H1 (cell line): ENCODE measurements at regions not wholly inside any gene's neighbourhood (a gene's known extent, or its start where the extent isn't known, plus 50 kb on each side); places are given as distances from the start of the nearest gene placed in this dataset.

ENCODE experiments used
- ATF2 ChIP-seq: IDR thresholded peaks from 2 replicates; pipeline ENCODE4 v1.6.1; 2012; ENCODE audit warnings: low read length, inconsistent platforms
- CHD2 ChIP-seq: IDR thresholded peaks from 2 replicates; pipeline ENCODE4 v1.6.1; 2012; ENCODE audit warnings: low read length, improper control_type of control experiment
- POLR2A ChIP-seq, 2 experiments: IDR thresholded peaks; 1 replicate in 1 of 2; 2 replicates in 1 of 2; pipeline ENCODE4 v1.6.1; 2011; ENCODE audit warnings: low read depth in 2 of 2, low read length in 2 of 2, mild to moderate bottlenecking in 2 of 2; ENCODE audit errors: control extremely low read depth in 1 of 2
- POLR2AphosphoS5 ChIP-seq: IDR thresholded peaks from 2 replicates; pipeline ENCODE4 v1.6.1; 2011; ENCODE audit warnings: low read depth, low read length
- SIRT6 ChIP-seq: IDR thresholded peaks from one replicate; pipeline ENCODE4 v1.7.1; 2012; ENCODE audit warnings: low read length, inconsistent platforms
- SUZ12 ChIP-seq: fragments of 200-600 bp; sonication (generic); IDR thresholded peaks from 2 replicates; pipeline ENCODE4 v1.6.1; 2012; ENCODE audit warnings: mild to moderate bottlenecking, inconsistent platforms, low read length, moderate library complexity, mixed read lengths
- TAF7 ChIP-seq: optimal IDR thresholded peaks from 2 replicates; pipeline ENCODE3; 2011; ENCODE audit warnings: low read depth, mild to moderate bottlenecking, inconsistent platforms, low read length, moderate library complexity, borderline replicate concordance
- TF ChIP-seq, protein P1 (sequence below), 3 experiments: IDR thresholded peaks; 1 replicate in 2 of 3; 2 replicates in 1 of 3; pipeline versions ENCODE4 v1.5.1 to v1.6.1; 2011; ENCODE audit warnings: low read length in 3 of 3, mild to moderate bottlenecking in 3 of 3, inconsistent platforms in 2 of 3, low read depth in 1 of 3, moderate library complexity in 1 of 3; ENCODE audit not compliant: insufficient read depth in 1 of 3; ENCODE audit errors: control extremely low read depth in 1 of 3

GRCh38 chr1:185426848-185427247 is 109.8 kb upstream of the IVNS1ABP start:
- TF ChIP-seq, protein P1, sequence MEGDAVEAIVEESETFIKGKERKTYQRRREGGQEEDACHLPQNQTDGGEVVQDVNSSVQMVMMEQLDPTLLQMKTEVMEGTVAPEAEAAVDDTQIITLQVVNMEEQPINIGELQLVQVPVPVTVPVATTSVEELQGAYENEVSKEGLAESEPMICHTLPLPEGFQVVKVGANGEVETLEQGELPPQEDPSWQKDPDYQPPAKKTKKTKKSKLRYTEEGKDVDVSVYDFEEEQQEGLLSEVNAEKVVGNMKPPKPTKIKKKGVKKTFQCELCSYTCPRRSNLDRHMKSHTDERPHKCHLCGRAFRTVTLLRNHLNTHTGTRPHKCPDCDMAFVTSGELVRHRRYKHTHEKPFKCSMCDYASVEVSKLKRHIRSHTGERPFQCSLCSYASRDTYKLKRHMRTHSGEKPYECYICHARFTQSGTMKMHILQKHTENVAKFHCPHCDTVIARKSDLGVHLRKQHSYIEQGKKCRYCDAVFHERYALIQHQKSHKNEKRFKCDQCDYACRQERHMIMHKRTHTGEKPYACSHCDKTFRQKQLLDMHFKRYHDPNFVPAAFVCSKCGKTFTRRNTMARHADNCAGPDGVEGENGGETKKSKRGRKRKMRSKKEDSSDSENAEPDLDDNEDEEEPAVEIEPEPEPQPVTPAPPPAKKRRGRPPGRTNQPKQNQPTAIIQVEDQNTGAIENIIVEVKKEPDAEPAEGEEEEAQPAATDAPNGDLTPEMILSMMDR (IDR thresholded peaks at IDR 0.05; ENCODE audit: control extremely low read depth in 1 of 3, insufficient read depth in 1 of 3, low read depth in 1 of 3, low read length in 3 of 3) = no peak
- TF ChIP-seq POLR2A (IDR thresholded peaks at IDR 0.05; ENCODE audit: control extremely low read depth in 1 of 2, low read depth in 2 of 2, low read length in 2 of 2) (no peak), SIRT6 (no peak), TAF7 (no peak), ATF2 (no peak), POLR2AphosphoS5 (no peak), CHD2 (no peak), SUZ12 (no peak)
